Ishikawa (cell line): ENCODE measurements at regions not wholly inside any gene's neighbourhood (a gene's known extent, or its start where the extent isn't known, plus 50 kb on each side); places are given as distances from the start of the nearest gene placed in this dataset.

Experiments used
- EP300 ChIP-seq: IDR thresholded peaks from 2 replicates; pipeline ENCODE4 v1.6.1; 2012; ENCODE audit warnings: borderline replicate concordance
- FOXM1 ChIP-seq: IDR thresholded peaks from 2 replicates; pipeline ENCODE4 v1.6.1; 2012; ENCODE audit warnings: low read depth, borderline replicate concordance
- NFIC ChIP-seq: IDR thresholded peaks from 2 replicates; pipeline ENCODE4 v1.6.1; 2012
- RAD21 ChIP-seq: IDR thresholded peaks from 2 replicates; pipeline ENCODE4 v1.6.1; 2012; ENCODE audit warnings: low read depth
- REST ChIP-seq: IDR thresholded peaks from 2 replicates; pipeline ENCODE4 v1.6.1; 2012; ENCODE audit warnings: low read depth, mild to moderate bottlenecking
- TAF1 ChIP-seq: IDR thresholded peaks from 2 replicates; pipeline ENCODE4 v1.6.1; 2012; ENCODE audit warnings: low read depth, mild to moderate bottlenecking
- YY1 ChIP-seq: IDR thresholded peaks from 2 replicates; pipeline ENCODE4 v1.6.1; 2012; ENCODE audit warnings: low read depth

DNA sequence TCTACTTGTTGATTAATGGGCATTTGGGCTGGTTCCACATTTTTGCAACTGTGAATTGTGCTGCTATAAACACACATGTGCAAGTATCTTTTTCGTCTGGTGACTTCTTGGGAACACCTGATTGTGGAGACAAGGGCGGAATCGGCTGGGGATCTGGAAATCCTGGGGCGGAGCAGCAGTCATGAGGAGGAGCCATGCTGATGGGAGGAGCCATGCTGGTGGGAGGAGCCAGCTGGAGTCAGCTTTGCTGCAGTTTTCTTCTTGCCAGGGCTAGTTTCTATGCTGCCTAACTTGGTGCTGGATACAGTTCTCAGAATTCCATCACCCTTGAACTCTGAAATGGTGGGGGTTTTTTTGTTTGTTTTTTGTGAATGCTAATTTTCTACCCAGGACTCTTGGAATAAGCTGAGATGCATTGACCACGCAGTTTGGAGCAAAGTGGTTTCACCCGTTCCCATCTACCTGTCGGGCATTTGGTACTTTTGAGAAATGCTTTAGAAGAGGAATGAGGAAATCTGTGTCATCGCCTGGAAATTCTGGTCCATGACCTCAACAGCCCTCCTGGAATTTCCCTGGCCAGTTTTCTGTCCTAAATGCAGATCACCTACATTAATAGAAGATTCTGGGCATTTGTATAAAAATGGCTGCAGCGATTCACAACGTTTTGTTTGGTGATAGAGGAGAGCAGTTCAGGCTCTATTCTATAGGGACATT, 217.4 kb upstream of the ZFHX3 start:
- TF ChIP-seq TAF1 (no peak), FOXM1 (no peak), NFIC (no peak), RAD21 (no peak), EP300 (no peak), REST (no peak), YY1 (no peak)
